Panc1 (cell line): ENCODE measurements at regions not wholly inside any gene's neighbourhood (a gene's known extent, or its start where the extent isn't known, plus 50 kb on each side); places are given as distances from the start of the nearest gene placed in this dataset.

Experiments
- POLR2AphosphoS5 ChIP-seq: IDR thresholded peaks from 2 replicates; pipeline ENCODE4 v1.6.1; 2012; ENCODE audit warnings: mild to moderate bottlenecking, low read depth, low read length, moderate library complexity
- SIN3A ChIP-seq: IDR thresholded peaks from 2 replicates; pipeline ENCODE4 v1.6.1; 2012; ENCODE audit warnings: low read depth, mild to moderate bottlenecking, low read length, moderate library complexity, borderline replicate concordance; ENCODE audit not compliant: insufficient read depth
- TCF7L2 ChIP-seq: IDR thresholded peaks from 2 replicates; pipeline ENCODE4 v1.6.1; 2011; ENCODE audit warnings: mild to moderate bottlenecking, low read depth, low read length, inconsistent platforms
- TF ChIP-seq, protein P1 (sequence below): fragments of 450-650 bp; IDR thresholded peaks from 2 replicates; pipeline ENCODE4 v1.5.1; 2017; ENCODE audit warnings: mild to moderate bottlenecking
- TF ChIP-seq, protein P2 (sequence below), 2 experiments: IDR thresholded peaks; 2 replicates each; pipeline ENCODE4 v1.6.1; 2011 to 2012; ENCODE audit warnings: low read depth in 2 of 2, control low read depth in 1 of 2, low read length in 1 of 2, mild to moderate bottlenecking in 1 of 2, moderate library complexity in 1 of 2; ENCODE audit not compliant: insufficient read depth in 1 of 2

DNA sequence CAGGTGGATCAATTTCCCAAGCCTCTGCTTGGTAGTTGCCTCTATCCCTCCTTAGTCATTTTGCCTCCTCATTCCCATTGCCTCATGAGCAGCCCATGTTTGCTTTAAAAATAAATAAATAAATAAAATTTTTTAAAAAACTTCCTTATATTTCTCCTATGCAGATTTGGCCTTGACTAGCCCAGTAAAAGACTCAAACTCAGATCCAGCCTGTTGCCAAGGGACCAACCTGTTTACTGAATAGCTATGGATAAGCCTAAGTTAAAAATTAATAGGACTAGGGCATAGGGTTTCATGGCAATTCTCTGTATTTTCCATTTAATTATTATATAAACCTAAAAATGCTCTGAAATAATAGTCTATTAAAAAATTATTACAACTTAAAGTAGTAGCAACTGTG, 384.4 kb downstream of the RSL24D1 start:
- TF ChIP-seq, protein P1, sequence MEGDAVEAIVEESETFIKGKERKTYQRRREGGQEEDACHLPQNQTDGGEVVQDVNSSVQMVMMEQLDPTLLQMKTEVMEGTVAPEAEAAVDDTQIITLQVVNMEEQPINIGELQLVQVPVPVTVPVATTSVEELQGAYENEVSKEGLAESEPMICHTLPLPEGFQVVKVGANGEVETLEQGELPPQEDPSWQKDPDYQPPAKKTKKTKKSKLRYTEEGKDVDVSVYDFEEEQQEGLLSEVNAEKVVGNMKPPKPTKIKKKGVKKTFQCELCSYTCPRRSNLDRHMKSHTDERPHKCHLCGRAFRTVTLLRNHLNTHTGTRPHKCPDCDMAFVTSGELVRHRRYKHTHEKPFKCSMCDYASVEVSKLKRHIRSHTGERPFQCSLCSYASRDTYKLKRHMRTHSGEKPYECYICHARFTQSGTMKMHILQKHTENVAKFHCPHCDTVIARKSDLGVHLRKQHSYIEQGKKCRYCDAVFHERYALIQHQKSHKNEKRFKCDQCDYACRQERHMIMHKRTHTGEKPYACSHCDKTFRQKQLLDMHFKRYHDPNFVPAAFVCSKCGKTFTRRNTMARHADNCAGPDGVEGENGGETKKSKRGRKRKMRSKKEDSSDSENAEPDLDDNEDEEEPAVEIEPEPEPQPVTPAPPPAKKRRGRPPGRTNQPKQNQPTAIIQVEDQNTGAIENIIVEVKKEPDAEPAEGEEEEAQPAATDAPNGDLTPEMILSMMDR, result no peak
- TF ChIP-seq POLR2AphosphoS5 (no peak), SIN3A (no peak), TCF7L2 (no peak)
- TF ChIP-seq, protein P2, sequence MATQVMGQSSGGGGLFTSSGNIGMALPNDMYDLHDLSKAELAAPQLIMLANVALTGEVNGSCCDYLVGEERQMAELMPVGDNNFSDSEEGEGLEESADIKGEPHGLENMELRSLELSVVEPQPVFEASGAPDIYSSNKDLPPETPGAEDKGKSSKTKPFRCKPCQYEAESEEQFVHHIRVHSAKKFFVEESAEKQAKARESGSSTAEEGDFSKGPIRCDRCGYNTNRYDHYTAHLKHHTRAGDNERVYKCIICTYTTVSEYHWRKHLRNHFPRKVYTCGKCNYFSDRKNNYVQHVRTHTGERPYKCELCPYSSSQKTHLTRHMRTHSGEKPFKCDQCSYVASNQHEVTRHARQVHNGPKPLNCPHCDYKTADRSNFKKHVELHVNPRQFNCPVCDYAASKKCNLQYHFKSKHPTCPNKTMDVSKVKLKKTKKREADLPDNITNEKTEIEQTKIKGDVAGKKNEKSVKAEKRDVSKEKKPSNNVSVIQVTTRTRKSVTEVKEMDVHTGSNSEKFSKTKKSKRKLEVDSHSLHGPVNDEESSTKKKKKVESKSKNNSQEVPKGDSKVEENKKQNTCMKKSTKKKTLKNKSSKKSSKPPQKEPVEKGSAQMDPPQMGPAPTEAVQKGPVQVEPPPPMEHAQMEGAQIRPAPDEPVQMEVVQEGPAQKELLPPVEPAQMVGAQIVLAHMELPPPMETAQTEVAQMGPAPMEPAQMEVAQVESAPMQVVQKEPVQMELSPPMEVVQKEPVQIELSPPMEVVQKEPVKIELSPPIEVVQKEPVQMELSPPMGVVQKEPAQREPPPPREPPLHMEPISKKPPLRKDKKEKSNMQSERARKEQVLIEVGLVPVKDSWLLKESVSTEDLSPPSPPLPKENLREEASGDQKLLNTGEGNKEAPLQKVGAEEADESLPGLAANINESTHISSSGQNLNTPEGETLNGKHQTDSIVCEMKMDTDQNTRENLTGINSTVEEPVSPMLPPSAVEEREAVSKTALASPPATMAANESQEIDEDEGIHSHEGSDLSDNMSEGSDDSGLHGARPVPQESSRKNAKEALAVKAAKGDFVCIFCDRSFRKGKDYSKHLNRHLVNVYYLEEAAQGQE (IDR thresholded peaks at IDR 0.05; ENCODE audit: insufficient read depth in 1 of 2, low read depth in 2 of 2, low read length in 1 of 2), result no peak
